Tibial artery (tissue), 4 donors: ENCODE measurements at regions not wholly inside any gene's neighbourhood (a gene's known extent, or its start where the extent isn't known, plus 50 kb on each side); places are given as distances from the start of the nearest gene placed in this dataset.
"Not testable (repeated sequence)": the region's sequence is repeated elsewhere in the genome, so short reads cannot be mapped to it uniquely, and the experiment has no call there.

Experiments
- DNase-seq, 2 donors: peaks; one replicate each; pipeline ENCODE4 v3.0.0-alpha.2; 2019
- H3K27ac ChIP-seq, 2 donors: fragments of 200-600 bp; sonication (generic) in 1 of 2; 1 replicate in 1 of 2; 2 replicates in 1 of 2; pipeline ENCODE4 v1.5.1; 2018 to 2019; ENCODE audit warnings: mild to moderate bottlenecking in 1 of 2
- H3K27me3 ChIP-seq, 2 donors: fragments of 200-600 bp; sonication (generic) in 1 of 2; one replicate each; pipeline versions ENCODE4 v1.5.1 to v1.6.0; 2016 to 2019
- H3K36me3 ChIP-seq, 3 donors: fragments of 200-600 bp; sonication (generic) in 2 of 3; one replicate each; pipeline ENCODE4 v1.5.1; 2016 to 2019; ENCODE audit warnings: mild to moderate bottlenecking in 2 of 3
- H3K4me1 ChIP-seq, 4 donors: fragments of 200-600 bp; sonication (generic) in 2 of 4; 1 replicate in 3 of 4; 2 replicates in 1 of 4; pipeline ENCODE4 v1.5.1; 2016 to 2019
- H3K4me3 ChIP-seq, 2 donors: fragments of 200-600 bp; sonication (generic) in 1 of 2; 1 replicate in 1 of 2; 2 replicates in 1 of 2; pipeline ENCODE4 v1.5.1; 2018 to 2019; ENCODE audit warnings: mild to moderate bottlenecking in 2 of 2
- H3K9me3 ChIP-seq, 3 donors: fragments of 200-600 bp; sonication (generic) in 1 of 3; one replicate each; pipeline ENCODE4 v1.5.1; 2016 to 2019
- CTCF ChIP-seq, 2 experiments: fragments of 200-600 bp in 1 of 2; fragments of 450-650 bp in 1 of 2; IDR thresholded peaks; one replicate each; pipeline ENCODE4 v1.5.1; 2017 to 2019; ENCODE audit warnings: antibody characterized with exemption in 2 of 2, mild to moderate bottlenecking in 1 of 2, moderate library complexity in 1 of 2
- intact Hi-C: fragments of 100-400 bp; cut with DNase I; formaldehyde crosslinking; loops from one replicate; pipeline ENCODE4 v1.15.0; 2023; ENCODE audit warnings: low total_unique reads

GRCh38 chrX:121755541-121755940 is 708.1 kb downstream of the GLUD2 start:
- Histone ChIP-seq H3K36me3 (no peaks in the 10 kb centered on the region), H3K4me1 (no peaks in the 10 kb centered on the region), H3K27me3 (no peaks in the 10 kb centered on the region), H3K4me3 (no peak overlapping the region), H3K27ac (no peak overlapping the region), H3K9me3 (no peaks in the 10 kb centered on the region)
- intact Hi-C loops, result no loop called here
- TF ChIP-seq CTCF (IDR thresholded peaks at IDR 0.05), result no peak
- DNase-seq, result no peak

GRCh38 chrX:121761845-121762244 is 714.4 kb downstream of the GLUD2 start:
- TF ChIP-seq CTCF (IDR thresholded peaks at IDR 0.05), result no peak
- no peak overlapping the region for H3K4me3 ChIP-seq
- no peak overlapping the region for H3K27ac ChIP-seq
- no peaks in the 10 kb centered on the region for H3K27me3 ChIP-seq
- DNase-seq, result no peak
- H3K4me1 ChIP-seq, result no peaks in the 10 kb centered on the region
- no peaks in the 10 kb centered on the region for H3K36me3 ChIP-seq
- H3K9me3 ChIP-seq, result no peaks in the 10 kb centered on the region
- intact Hi-C loops, result no loop called here

- no peaks in the 10 kb centered on the region for H3K9me3 ChIP-seq
- H3K4me1 ChIP-seq, result no peaks in the 10 kb centered on the region
- intact Hi-C loops, result no loop called here
- no peak overlapping the region for H3K27ac ChIP-seq
- DNase-seq, result no peak
- H3K36me3 ChIP-seq, result no peaks in the 10 kb centered on the region
- H3K27me3 ChIP-seq, result no peaks in the 10 kb centered on the region
- TF ChIP-seq CTCF (IDR thresholded peaks at IDR 0.05), result no peak
- no peak overlapping the region for H3K4me3 ChIP-seq
Observed at GRCh38 chrX:121763671-121764070, 716.3 kb downstream of the GLUD2 start.

- H3K36me3 ChIP-seq, intact Hi-C loops, H3K27me3 ChIP-seq, H3K27ac ChIP-seq, DNase-seq, H3K4me3 ChIP-seq, H3K4me1 ChIP-seq, H3K9me3 ChIP-seq: not testable (repeated sequence)
Observed at GRCh38 chrX:121768210-121768609, 720.8 kb downstream of the GLUD2 start.

- H3K9me3 ChIP-seq, result peaks cover 0 to 3% (median 0%) of the 10 kb centered on the region in 3 donors
- H3K27me3 ChIP-seq, result no peaks in the 10 kb centered on the region
- H3K27ac ChIP-seq, result no peak overlapping the region
- TF ChIP-seq CTCF (IDR thresholded peaks at IDR 0.05), result no peak
- intact Hi-C loops, result no loop called here
- DNase-seq, result no peak
- H3K4me1 ChIP-seq, result no peaks in the 10 kb centered on the region
- H3K36me3 ChIP-seq, result no peaks in the 10 kb centered on the region
- no peak overlapping the region for H3K4me3 ChIP-seq
Observed at GRCh38 chrX:121781991-121782390, 734.6 kb downstream of the GLUD2 start.

- Histone ChIP-seq H3K9me3 (peaks cover 0 to 3% (median 0%) of the 10 kb centered on the region in 3 donors), H3K27ac (no peak overlapping the region), H3K27me3 (no peaks in the 10 kb centered on the region), H3K36me3 (no peaks in the 10 kb centered on the region), H3K4me3 (no peak overlapping the region), H3K4me1 (no peaks in the 10 kb centered on the region)
- no peak for DNase-seq
- intact Hi-C loops, result no loop called here
- TF ChIP-seq CTCF (IDR thresholded peaks at IDR 0.05), result no peak
Observed at GRCh38 chrX:121782544-121782943, 735.1 kb downstream of the GLUD2 start.
